ENCODE measurements at regions not wholly inside any gene's neighbourhood (a gene's known extent, or its start where the extent isn't known, plus 50 kb on each side); places are given as distances from the start of the nearest gene placed in this dataset.
A peak's percentile ranks its signal among the peaks of the same experiment; 100 is the strongest.

DNA sequence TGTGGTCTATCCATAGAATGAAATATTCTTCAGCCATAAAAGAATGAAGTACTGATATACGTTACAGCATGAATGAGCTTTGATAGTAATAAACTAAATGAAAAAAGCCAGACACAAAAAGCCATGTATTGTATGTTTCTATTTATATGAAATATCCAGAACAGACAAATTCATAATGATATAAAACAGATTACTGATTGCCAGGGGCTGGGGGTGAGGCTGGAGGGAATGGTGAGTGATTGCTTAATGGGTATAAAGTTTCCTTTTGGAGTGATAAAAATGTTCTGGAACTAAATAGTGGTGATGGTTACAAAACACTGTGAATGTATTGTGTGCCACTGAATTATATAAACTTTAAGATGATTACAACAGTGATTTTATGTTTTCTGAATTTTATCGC is 200.5 kb downstream of the MC4R start:
- TF ChIP-seq, protein P1, sequence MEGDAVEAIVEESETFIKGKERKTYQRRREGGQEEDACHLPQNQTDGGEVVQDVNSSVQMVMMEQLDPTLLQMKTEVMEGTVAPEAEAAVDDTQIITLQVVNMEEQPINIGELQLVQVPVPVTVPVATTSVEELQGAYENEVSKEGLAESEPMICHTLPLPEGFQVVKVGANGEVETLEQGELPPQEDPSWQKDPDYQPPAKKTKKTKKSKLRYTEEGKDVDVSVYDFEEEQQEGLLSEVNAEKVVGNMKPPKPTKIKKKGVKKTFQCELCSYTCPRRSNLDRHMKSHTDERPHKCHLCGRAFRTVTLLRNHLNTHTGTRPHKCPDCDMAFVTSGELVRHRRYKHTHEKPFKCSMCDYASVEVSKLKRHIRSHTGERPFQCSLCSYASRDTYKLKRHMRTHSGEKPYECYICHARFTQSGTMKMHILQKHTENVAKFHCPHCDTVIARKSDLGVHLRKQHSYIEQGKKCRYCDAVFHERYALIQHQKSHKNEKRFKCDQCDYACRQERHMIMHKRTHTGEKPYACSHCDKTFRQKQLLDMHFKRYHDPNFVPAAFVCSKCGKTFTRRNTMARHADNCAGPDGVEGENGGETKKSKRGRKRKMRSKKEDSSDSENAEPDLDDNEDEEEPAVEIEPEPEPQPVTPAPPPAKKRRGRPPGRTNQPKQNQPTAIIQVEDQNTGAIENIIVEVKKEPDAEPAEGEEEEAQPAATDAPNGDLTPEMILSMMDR (IDR thresholded peaks at IDR 0.05; ENCODE audit: insufficient read depth, missing control alignments), result no peak
- no peak for FAIRE-seq
- no peak for DNase-seq (ENCODE audit: insufficient read length, low spot score)

DNA sequence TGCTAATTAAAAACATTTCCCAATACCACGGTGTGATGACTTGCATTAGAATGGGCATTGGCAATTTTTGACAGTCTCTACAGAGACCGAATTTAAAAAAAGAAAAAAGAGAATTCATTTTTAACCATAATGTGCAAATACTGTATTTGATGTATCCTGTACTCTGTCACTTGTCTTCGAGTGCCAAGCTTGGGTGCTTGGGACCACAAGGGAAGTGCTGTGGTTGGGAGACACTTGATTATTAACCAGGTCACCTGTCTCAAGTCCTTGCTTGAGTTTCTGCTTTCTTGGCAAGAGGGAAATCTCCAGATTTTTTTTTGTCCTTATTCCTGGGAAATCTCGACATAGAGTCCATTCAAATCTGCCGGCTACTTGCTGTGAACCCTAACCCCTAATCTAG is 209.0 kb downstream of the MC4R start:
- TF ChIP-seq, protein P1 (IDR thresholded peaks at IDR 0.05; ENCODE audit: insufficient read depth, missing control alignments), result no peak
- DNase-seq (ENCODE audit: insufficient read length, low spot score) (no peak), FAIRE-seq (no peak)

DNA sequence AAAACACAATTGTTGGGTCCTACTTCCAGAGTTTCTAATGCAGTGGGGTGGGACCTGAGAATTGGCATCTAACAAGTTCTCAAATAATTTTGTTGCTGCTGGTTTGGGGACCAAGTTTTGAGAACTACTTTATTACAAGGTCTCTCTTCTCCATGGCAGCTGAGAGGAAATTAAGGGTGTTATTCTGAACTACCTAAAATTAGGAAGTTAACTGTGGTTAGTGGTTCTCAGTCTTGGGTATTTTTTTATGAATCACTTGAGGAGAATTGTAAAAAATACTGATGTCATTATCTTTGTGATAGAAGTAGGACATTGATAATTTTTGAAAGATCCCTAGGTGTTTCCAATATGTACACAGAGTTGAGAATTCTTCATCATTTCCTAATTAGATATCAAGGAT is 210.2 kb downstream of the MC4R start:
- TF ChIP-seq, protein P1 (IDR thresholded peaks at IDR 0.05; ENCODE audit: insufficient read depth, missing control alignments), result no peak
- no peak for DNase-seq (ENCODE audit: insufficient read length, low spot score)
- FAIRE-seq, result no peak

DNA sequence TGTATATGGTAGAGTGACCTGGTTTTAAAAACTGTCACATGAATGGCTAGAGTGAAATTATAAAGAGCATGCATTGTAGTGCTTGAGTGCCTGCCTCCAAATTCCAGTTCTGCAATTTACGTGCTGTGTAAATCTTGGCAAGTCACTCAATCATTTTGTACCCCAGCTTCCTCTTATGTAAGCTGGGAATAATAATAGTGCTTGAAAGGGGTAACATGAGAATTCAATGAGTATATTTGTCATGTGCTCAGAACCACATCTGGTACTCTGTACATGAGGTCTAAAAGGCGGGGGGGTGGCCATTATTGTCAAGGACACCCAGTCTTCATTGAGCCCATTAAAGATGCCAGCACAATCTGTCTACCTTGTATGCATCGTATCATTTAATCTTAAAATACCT is 214.8 kb downstream of the MC4R start:
- FAIRE-seq (no peak), DNase-seq (ENCODE audit: insufficient read length, low spot score) (no peak)
- TF ChIP-seq, protein P1 (IDR thresholded peaks at IDR 0.05; ENCODE audit: insufficient read depth, missing control alignments), result no peak

DNA sequence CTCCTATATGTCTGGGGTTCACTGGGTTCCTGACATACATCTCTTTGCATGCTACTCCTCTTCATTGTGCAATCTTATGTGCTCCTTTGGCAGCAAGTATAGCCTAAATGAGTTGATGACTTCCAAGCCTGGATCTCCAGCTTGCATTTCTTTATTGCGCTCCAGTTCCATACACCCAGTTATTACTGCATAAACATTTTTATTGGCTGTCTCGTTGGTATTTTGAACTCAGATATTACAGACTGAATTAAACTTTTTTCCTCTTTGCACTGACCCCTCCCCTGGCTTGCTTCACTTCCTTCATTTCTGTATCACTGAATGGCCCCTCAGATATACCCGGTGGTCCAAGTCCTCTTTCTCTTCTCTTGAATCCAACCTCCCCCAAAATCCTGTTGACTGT is 219.2 kb downstream of the MC4R start:
- FAIRE-seq (peak; percentile 90), DNase-seq (ENCODE audit: insufficient read length, low spot score) (no peak)
- TF ChIP-seq, protein P1 (IDR thresholded peaks at IDR 0.05; ENCODE audit: insufficient read depth, missing control alignments), result no peak

DNA sequence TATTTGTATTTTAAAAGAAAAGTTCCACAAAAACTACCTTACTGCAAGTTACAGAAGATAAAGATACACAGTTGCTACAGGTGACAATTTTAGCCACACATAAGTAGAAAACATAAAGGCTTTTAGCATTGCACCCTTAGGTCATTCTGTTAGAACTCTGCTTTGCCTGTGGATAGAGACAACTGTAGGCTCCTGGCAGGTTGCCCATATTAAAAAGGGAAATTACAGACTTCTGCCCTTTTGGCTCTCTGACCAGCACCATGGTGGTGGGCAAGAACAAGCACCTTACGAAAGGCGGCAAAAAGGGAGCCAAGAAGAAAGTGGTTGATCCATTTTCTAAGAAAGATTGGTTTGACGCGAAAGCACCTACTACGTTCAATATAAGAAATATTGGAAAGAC is 223.3 kb downstream of the MC4R start:
- FAIRE-seq, result no peak
- TF ChIP-seq, protein P1 (IDR thresholded peaks at IDR 0.05; ENCODE audit: insufficient read depth, missing control alignments), result no peak
- no peak for DNase-seq (ENCODE audit: insufficient read length, low spot score)

DNA sequence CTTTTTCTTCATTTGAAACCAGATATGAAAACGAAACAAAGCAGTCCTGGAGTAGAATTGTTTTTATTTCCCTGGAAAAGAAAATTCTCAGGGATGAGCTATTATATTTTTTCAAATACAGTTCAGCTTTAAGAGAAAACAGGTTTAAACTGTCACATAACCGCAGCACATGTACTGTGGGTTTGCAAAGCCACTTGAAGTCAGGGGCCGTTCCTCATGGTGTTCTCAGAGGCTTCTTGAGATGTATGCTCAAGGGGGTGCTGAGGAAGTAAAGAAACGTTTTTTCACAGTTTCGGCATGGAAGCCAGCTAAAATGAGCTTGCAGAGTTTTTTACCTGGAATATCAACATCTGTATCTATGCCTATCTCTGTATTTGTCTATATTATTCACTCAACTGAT is 225.3 kb downstream of the MC4R start:
- TF ChIP-seq, protein P1 (IDR thresholded peaks at IDR 0.05; ENCODE audit: insufficient read depth, missing control alignments), result no peak
- DNase-seq (ENCODE audit: insufficient read length, low spot score) (no peak), FAIRE-seq (no peak)
